Right renal pelvis (tissue), 4 donors: ENCODE measurements at regions not wholly inside any gene's neighbourhood (a gene's known extent, or its start where the extent isn't known, plus 50 kb on each side); places are given as distances from the start of the nearest gene placed in this dataset.

ENCODE experiments used
- DNase-seq, 4 donors: peaks; one replicate each; pipeline ENCODE4 v3.0.0-alpha.2; 2013; ENCODE audit warnings: low read depth in 4 of 4, low spot score in 3 of 4, missing footprints in 1 of 4

DNA sequence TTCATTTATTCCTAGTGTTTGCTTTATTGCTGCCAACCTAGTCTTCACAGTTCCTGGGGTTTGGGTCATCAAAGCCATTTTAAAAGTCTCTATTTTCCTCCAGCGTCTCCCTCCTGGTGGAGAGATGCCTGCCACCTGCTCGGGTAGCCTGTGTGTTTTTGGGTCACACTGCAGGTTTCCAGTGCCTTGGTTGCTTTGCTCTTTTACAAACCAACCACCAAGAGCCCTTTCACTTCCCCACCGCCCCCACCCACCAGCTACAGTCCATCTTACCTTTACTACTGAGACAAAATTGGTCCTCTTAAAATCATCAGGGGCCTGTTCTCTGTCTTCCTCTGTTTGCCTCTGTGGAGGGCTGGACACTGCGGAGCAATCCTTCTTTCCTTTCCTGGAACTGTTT is 280.5 kb upstream of the GATB start:
- no peak for DNase-seq

DNA sequence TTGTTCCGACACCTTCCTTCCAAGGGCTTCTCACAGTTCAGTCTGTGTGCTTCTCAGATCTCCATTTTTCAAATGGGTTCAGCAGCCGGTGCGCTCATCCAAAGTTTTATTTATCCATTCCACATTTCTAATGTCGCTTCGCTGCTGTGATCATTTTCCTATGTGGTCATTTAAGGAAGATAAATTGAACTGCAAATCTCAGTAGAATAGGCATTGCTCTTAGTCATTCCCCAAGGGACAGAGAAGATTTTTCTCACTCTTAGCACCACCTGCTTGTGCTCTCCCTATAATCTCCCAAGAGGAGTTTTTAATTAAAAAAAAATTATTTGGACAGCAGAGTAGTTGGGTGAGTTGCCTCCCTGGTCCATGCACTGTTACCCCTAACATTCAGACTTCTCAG is 278.9 kb upstream of the GATB start:
- no peak for DNase-seq

DNA sequence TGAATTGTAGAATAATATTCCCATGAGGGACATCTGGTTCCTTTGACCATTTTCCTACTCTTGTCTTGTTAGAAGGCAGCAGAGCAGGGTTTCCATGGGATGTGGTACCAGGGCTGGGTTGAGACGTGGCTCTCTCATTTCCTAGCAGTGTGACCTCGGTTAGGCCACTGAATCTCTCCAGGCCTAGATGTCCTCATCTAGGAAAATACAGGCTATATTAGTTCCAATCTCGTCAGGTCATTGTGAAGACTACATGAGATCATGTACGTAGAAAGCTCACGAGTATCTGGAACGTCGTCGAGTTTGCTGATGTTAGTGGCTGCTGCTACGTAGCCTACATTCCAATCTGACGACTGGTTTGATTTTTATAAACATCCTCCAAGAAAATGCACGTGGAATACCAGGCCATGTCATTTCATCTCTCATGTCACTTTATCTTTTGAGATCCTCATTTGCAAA is 278.2 kb upstream of the GATB start:
- no peak for DNase-seq

DNA sequence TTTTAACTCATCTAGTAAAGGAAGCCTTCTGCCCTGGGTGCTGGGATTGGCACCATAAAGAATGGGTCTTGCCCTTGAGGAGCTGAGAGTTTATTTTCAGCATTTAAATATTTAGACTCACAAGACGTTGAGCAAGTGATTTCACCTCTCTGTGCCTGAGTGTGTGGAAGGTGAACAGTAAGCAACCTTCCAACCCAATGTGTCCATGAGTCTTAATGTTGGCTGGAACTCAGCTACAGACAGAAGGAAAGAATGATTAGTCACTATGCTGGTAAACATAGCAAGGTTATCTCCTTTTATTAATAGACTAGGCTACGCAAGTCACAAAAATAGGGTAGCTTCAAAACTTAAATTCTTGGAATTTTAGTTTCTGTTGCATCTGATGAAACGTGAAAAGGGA is 277.4 kb upstream of the GATB start:
- DNase-seq = no peak

DNA sequence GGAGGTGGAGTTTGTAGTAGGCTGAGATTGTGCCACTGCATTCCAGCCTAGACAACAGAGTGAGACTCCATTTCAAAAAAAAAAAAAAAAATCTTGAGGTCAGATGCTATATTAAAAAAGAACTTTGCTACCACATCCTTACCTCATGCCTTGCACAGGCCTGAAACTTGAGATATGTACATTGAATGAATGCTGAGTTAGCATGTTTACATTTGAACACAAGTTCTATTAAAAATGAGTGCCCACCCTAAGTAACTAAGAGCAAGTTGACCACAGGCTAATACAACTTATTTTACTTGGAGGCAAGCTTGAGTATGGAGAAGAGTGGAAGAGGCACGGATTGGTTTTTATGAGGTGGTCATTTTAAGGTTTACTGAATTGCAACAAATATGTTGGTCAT is 276.6 kb upstream of the GATB start:
- no peak for DNase-seq

DNA sequence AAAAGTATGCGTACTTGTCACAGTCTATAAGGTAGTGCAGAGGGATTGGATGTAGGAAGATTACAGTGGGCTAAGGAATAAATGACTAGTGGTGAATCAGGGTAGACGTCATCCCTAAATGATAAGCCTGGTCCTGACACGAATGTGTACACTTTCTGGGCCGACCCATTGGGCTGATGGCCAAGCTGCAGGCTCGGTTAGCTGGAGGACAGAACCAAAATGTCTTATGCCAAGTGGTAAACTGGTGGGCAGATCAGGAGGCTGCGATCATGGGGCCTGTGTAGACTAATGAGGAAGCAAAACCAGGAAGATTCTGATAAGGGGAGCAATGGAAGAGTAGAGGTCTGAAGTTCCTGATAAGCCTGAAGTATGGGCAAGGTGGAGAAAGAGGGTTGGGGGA is 272.8 kb upstream of the GATB start:
- DNase-seq = no peak

DNA sequence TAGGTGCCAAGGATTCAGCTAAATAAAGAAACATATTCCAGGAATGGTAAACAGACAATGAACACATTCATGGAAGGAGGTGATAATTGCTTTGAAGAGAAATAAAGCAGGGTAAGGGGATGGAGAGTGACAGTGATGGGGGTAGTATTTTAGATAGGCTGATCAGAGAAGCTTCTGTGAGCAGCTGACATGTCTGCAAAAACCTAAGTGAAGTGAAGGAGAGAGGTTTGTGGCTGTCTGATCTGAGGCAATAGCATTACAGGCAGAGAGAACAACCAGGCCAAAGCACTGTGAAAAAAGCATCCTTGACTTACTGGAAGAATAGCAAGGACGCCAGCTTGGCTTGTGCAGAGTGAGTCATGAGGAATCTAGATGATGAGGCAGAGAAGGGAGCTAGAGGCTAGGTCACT is 271.9 kb upstream of the GATB start:
- no peak for DNase-seq

DNA sequence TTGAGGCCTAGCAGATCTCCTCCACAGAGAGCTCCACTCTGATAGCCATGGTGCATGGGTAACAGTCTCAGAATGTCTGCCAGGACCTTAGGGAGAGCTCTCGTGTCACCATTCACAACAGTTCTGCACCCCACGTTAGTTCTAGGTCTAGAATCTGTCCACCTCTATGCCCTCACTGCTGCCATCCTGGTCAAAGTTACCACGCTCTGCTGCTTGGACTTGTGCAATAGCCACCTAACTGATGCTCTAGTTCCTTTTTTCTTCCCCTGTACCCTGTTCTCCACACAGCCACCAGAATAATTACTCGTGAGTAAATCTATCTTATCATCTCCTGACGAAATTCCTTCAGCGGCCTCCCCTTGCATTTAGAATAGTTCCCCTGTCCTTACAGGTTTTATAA is 268.8 kb upstream of the GATB start:
- no peak for DNase-seq

DNA sequence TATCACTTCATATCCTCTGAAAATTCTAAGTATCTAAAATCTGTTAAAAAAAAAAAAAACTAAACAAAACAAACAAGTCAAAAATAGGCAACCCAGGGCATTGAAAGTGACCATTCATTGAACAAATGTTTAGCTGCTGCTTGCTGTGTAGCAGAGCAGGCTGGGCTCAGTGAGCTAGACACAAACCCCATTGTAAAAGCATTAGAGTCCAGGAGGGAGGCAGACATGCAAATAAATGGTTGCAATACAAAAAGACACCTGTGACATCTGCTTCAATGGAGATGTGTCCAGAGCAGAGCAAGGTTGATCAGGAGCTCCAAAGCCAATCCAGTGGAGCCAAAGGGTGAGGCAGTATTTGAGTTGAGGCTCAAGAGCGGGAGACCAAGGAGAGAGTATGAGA is 267.3 kb upstream of the GATB start:
- no peak for DNase-seq

DNA sequence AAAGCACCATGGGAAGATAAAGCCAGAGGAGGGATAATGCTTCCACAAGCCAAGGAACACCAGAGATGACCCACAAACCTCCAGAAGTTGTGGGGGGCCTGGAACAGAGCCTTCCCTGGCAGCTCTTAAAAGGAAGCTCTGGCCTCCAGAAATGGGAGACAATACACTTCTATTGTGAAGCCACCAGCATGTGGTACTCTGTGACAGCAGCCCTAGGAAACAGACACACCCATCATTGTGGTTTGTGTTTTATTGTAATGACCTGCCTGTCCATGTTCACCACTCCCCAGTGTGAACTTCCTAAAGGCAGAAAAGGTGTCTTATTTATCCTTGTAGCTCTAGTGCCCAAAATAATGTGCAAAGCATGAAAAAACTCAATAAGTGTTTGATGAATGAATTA is 264.1 kb upstream of the GATB start:
- DNase-seq = no peak

DNA sequence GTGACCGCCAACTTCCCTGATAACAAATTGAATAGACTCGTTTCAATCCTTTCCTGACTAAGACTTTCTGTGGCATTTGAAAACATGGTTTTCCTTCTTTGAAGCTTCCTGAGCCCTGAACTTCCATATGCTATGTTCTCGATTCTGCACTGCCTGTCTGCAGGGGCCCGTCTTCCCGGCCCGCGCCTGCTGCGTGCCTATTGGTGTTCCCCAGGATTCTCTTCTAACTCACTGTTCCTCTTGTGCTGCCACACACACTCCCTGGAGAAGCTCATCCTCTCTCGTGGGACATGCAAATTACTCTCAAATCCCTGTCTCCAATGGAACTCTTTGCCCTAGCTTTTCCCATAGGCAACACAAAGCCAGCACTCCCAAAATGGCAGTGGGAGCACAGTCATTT is 262.9 kb upstream of the GATB start:
- DNase-seq = no peak

DNA sequence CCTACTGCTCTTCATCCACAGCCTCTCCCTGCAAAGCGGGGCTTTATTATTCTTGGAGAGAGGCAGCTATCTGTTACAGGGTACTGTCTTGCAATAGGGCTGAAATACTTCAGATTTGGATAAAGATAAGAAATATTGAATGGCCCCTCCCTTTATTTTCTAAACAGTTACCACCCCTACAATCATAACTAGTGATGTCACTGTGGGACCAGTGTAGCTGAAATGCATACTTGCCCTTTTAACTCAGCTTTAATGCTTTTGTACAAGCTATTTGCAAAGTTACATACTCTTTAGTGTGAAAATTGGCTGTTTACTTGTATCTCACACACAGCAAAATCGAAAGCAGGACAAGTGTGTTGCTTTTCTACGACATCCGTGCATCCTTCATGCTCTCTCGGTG is 261.7 kb upstream of the GATB start:
- no peak for DNase-seq

DNA sequence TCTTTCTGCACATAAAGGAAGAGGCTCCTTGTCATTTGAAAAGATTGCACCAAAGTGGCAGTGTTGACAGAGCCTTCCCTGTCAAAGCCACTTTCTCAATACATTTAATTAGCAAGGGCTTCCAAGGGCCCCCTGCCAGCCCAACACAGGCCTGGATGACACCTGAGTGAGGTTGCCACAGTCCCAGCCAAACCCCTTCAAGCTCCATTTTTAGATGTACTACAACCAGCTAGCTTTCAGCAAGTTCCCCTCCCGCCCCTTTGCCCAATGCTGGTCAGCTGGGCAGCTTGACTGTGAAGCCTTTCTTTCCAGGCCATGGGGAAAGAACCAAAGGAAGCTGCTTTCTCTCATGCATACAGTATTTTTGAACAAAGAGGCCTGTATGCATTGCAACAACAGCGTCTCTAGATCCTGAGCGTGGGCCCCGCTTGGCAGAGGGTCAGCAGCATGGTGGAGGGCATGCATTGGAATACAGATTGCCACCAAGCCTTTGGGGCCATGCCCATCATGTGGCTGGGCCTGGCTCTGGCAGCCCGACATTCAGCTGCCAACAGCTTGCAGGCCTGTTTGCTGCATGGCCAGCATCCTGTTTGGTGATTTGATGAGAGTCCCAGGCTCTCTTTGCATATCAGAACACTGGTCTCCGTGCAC is 261.1 kb upstream of the GATB start:
- DNase-seq = no peak

DNA sequence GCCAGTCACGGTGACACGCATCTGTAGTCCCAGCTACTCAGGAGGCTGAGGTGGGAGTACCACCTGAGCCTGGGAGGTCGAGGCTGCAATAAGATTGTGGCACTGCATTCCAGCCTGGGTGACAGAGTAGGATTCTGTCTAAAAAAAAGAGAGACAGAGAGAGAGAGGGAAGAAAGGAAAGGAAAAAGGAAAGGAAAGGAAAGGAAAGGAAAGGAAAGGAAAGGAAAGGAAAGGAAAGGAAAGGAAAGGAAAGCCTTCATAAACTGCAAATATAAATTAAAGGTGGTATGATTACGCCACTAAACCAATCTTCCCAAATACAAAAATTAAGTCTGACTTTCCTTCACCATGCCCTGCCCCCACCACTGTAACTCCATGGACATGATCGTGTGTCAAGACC is 259.3 kb upstream of the GATB start:
- DNase-seq = no peak

DNA sequence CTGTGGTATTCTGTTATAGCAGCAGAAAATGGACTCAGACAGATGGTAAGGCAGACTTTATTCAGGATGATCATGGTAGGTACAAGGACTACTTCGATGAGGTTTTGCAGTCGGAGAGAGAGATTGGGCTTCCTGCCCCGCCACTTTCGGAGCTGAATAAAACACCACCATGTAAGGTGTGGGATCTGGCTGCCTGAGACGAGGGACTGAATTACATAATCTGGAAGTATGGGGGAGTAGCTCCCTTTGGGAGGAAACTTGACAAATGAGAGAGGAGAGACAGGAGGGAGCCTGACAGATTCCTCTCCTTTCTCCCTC is 255.5 kb upstream of the GATB start:
- no peak for DNase-seq

DNA sequence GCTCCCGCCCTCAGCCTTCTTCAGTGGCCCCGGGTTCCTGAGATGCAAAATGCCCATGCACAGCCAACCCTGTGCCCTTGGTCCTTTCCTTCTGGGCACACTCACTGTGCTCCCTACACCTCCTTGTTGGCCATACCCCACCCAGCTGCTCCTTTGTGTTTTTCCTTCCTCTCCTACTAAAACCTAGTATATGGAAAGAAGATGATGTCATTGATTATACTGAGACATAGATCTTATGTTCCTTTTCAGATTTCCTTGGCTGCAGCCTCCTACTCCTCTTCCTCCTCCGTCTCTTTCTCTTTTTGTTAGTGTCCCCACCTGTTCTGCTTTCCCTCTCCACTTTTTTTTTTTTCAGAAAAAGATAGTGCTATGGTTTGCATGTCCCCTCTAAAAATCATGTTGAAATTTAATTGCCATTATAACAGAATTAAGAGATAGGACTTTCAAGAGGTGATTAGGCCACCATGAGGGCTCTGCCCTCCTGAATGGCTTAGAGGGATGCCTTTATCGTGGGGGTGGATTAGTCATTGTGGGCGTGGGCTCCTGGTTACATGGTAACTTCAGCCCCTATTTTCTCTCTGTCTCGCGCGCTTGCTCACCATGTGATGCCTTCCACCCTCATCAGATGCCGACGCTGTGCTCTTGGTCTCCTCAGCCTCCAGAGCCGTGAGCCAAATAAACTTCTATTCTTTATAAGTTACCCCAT is 254.9 kb upstream of the GATB start:
- no peak for DNase-seq

DNA sequence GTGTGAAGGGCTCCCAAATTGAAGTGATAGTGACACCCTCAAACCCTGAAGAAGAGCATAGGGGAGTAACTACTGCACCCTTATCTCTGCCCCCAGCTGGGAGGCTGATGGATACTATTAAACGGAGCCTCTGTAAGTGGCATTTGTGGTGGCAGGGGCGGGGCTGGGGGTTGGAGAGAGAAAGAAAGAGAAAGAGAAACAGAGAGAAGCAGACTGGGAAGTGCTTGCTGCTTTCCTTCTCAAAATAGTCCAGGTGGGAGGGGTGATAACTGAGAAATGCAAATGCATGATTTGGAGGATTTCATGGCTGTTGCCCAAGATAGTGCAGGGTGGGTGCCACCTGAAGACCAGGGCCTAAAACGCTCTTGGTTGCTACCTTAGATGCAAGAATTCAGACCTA is 253.5 kb upstream of the GATB start:
- DNase-seq = no peak

DNA sequence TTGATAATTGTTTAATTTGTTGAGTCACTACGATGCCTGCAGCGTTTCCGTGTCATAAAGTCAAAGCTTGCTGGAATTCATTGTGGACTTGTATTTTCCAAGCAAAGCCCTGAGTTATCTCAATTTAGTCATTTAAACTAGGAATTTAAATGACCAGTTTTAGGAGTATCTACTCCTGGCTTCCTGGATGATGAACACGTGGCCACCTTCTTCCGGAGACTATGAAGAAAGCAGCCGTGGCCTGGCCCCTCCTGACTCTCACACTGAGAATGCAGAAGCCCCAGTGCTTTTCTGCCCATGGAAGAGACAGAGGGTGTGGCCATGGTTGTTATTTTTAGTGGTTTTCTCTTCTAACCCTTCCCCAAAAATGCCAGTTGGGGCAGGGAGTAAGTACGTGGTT is 250.7 kb upstream of the GATB start:
- DNase-seq = no peak

DNA sequence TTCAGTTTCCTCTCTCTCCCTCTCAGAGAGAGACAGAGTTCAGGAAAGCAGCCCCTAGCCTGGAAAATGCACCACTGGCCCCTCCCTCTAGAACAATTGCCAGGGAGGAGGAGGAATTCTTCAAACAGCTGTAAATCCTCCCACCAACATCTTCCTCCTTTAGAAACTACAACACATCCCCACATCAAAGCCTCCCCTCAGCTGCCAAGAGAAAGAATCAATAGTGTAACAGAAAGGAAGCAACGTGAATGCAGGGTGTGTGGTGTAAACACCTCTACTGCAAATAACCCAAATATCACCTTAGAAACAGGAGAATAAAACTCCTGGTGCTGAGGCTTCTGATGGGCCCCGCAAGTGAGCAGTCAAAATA is 249.9 kb upstream of the GATB start:
- no peak for DNase-seq

DNA sequence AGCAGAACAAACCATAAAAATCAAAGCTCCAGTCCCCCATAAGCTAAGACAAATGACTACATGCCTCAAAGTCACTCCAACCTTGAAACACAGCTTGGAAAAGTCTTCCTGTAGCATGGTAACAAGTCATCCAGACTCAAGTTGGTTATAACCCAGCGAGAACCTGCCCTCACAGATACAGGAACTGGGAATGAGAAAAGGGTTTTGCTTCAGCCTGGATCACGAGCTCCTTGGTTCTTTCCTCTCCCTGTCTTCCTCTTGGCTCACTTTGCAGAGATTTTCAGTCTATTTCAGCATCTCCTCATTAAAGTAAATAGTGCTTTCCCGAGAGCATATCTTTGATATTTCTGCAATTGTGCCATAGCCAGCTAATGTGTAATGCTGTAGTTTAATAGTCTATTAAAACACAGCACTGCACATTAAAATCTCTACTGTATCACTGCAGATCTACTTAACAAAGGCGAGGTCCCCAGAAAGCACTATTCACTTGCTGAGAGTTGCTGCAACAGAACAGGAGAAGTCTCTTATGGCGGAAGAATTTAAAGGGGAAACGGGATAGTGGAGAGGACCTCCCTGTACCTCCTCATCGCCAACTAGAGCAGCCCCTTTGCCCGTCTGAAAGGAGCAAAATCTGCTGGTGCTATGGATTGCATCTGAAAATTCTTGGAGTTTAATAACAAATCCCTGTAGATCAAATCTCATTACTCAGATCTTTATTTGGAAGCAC is 249.3 kb upstream of the GATB start:
- DNase-seq = no peak

DNA sequence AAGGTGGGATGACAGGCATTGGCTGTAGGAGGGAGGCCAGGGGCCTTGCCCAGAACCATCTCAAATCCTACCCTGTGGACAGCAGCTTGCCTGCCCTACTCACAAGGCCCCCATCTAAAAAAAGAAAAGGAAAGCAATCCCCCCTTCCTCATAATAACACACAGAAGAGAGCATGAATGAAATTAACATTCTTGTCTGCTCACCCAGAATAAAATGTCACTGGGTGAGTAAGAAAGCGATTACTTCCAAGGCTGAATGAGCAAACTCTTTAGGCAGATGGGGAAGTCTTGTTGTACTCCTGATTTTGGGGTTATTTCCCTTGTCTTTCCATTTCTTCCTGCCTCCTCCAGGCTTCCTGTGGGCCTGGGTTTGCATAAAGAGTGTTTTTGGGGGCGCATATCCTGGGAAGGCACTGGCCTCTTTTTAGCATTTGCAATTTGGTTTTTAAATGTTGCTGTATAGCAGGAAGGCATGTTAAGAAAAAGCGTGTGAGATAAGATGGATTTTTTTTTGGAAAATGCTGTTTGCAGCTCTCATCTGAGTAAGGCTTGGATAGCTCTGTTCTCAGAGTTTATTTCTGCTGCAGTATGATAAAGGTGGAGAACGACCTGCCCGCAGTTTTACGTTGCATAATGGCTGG is 248.3 kb upstream of the GATB start:
- DNase-seq = no peak

DNA sequence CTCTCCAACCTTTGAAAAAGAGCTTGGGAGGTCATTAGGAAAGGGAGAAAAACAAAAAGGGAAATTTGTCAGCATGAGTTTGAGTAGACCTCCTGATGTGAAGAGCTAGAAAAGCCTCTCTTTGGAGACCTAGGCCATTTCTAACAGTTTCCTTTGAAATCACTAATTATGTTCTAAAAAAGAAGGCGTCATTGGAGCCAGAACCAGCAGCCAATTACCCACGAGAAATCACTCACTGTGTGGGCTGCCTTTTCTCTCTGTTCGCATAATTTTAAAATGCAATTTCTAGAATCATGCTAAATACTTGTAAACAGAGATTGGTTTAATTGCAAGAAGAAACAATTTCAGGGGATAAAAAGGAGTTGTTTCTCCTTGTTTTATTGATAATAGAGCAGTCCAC is 246.3 kb upstream of the GATB start:
- no peak for DNase-seq
